Ascending aorta (tissue), 2 donors: ENCODE measurements at regions not wholly inside any gene's neighbourhood (a gene's known extent, or its start where the extent isn't known, plus 50 kb on each side); places are given as distances from the start of the nearest gene placed in this dataset.

Source experiments
- DNase-seq, 2 donors: peaks; one replicate each; pipeline ENCODE4 v3.0.0-alpha.2; 2019; ENCODE audit warnings: low spot score in 2 of 2
- H3K27ac ChIP-seq, 2 donors: fragments of 200-600 bp; sonication (generic); one replicate each; pipeline ENCODE4 v1.5.1; 2016 to 2017; ENCODE audit warnings: mild to moderate bottlenecking in 1 of 2
- H3K27me3 ChIP-seq: fragments of 200-600 bp; sonication (generic); one replicate; pipeline ENCODE4 v1.5.1; 2017
- H3K36me3 ChIP-seq, 2 donors: fragments of 200-600 bp; sonication (generic); one replicate each; pipeline ENCODE4 v1.5.1; 2016
- H3K4me1 ChIP-seq, 2 donors: fragments of 200-600 bp; sonication (generic); one replicate each; pipeline ENCODE4 v1.5.1; 2016 to 2017; ENCODE audit warnings: mild to moderate bottlenecking in 1 of 2
- H3K4me3 ChIP-seq, 2 donors: fragments of 200-600 bp; sonication (generic); one replicate each; pipeline ENCODE4 v1.5.1; 2016 to 2017; ENCODE audit warnings: mild to moderate bottlenecking in 1 of 2
- H3K9me3 ChIP-seq, 2 donors: fragments of 200-600 bp; sonication (generic); one replicate each; pipeline ENCODE4 v1.5.1; 2016
- CTCF ChIP-seq, 3 experiments: fragments of 200-600 bp in 2 of 3; fragments of 450-650 bp in 1 of 3; sonication (generic) in 2 of 3; IDR thresholded peaks; one replicate each; pipeline ENCODE4 v1.5.1; 2016 to 2019; ENCODE audit warnings: antibody characterized with exemption in 3 of 3, mild to moderate bottlenecking in 1 of 3, moderate library complexity in 1 of 3
- intact Hi-C: fragments of 100-400 bp; cut with DNase I; formaldehyde crosslinking; loops from one replicate; pipeline ENCODE4 v1.15.1; 2023

DNA sequence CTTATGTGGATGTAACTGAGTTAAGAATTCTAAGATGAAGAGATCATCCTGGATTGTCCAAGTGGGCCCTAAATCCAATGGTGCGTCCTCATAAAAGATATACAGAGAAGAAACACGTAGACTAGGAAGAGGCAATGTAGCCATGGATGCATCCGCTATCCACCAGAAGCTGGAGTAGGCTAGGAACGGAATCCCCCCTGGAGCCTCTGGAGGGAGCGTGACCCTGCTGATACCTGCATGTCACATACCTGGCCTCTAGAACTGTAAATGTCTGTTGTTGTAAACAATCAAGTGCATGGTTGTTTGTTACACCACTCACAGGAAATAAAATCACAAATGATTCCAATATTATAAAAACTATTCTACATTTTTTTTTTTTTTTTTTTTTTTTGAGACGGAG, 254.5 kb upstream of the RORA start:
- no peak for DNase-seq
- H3K4me1 ChIP-seq, result no peaks in the 10 kb centered on the region
- no peak overlapping the region for H3K27ac ChIP-seq
- no peak overlapping the region for H3K4me3 ChIP-seq
- no peak for TF ChIP-seq CTCF (IDR thresholded peaks at IDR 0.05)
- no peaks in the 10 kb centered on the region for H3K36me3 ChIP-seq
- no peaks in the 10 kb centered on the region for H3K27me3 ChIP-seq
- no peaks in the 10 kb centered on the region for H3K9me3 ChIP-seq
- intact Hi-C loops, result no loop called here

- no peak overlapping the region for H3K27ac ChIP-seq
- no peaks in the 10 kb centered on the region for H3K4me1 ChIP-seq
- H3K27me3 ChIP-seq, result no peaks in the 10 kb centered on the region
- no peaks in the 10 kb centered on the region for H3K9me3 ChIP-seq
- H3K36me3 ChIP-seq, result no peaks in the 10 kb centered on the region
- no peak overlapping the region for H3K4me3 ChIP-seq
- TF ChIP-seq CTCF (IDR thresholded peaks at IDR 0.05), result no peak
- intact Hi-C loops, result no loop called here
- no peak for DNase-seq
These were observed 252.8 kb upstream of the RORA start for GRCh38 chr15:61481886-61482285.

- no peak overlapping the region for H3K4me3 ChIP-seq
- no peak overlapping the region for H3K27ac ChIP-seq
- no peaks in the 10 kb centered on the region for H3K9me3 ChIP-seq
- DNase-seq, result no peak
- H3K4me1 ChIP-seq, result no peaks in the 10 kb centered on the region
- no peak for TF ChIP-seq CTCF (IDR thresholded peaks at IDR 0.05)
- intact Hi-C loops, result no loop called here
- no peaks in the 10 kb centered on the region for H3K27me3 ChIP-seq
- H3K36me3 ChIP-seq, result no peaks in the 10 kb centered on the region
These were observed 251.8 kb upstream of the RORA start for GRCh38 chr15:61480863-61481262.

DNA sequence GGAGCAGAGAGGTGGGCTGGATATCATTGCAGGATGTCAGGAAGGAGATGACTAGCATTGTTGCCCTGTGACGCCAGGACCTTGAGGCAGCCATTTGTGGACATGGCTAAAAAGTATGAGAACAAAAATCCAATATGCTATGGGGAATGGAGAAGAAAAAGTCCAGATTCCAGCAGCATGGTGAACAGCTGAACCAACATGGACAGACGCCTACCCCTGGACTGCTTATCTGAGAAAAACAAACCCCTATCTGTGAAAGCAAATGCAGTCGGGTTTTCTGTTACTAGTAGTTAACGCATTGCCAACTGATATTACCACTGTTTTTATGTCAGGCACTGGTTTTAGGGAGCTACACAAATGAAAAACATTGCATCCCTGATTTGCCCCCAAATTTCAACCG, 251.2 kb upstream of the RORA start:
- Histone ChIP-seq H3K9me3 (no peaks in the 10 kb centered on the region), H3K4me1 (no peaks in the 10 kb centered on the region), H3K27ac (no peak overlapping the region), H3K4me3 (no peak overlapping the region), H3K36me3 (no peaks in the 10 kb centered on the region), H3K27me3 (no peaks in the 10 kb centered on the region)
- no peak for TF ChIP-seq CTCF (IDR thresholded peaks at IDR 0.05)
- DNase-seq, result no peak
- intact Hi-C loops, result no loop called here

DNA sequence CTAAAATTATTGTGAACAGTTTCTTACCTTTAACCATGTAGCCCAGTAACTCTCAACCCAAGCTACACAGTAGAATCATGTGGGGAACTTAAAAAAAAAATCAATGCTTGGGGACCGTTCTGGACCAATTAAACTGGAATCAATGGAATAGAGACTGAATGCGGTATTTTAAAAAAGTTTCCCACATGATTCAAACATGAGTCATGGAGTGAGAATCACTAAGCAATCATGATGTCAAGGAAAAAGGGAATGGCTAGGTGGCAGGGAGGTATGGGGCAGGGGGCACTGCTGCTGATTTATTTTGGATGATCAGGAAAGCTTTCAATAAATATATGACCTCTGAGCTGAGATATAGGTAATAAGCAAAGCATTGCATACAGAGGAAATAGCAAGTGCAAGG, 250.5 kb upstream of the RORA start:
- Histone ChIP-seq H3K4me1 (no peaks in the 10 kb centered on the region), H3K27me3 (no peaks in the 10 kb centered on the region), H3K36me3 (no peaks in the 10 kb centered on the region), H3K9me3 (no peaks in the 10 kb centered on the region), H3K4me3 (no peak overlapping the region), H3K27ac (no peak overlapping the region)
- TF ChIP-seq CTCF (IDR thresholded peaks at IDR 0.05), result no peak
- no peak for DNase-seq
- intact Hi-C loops, result no loop called here

DNA sequence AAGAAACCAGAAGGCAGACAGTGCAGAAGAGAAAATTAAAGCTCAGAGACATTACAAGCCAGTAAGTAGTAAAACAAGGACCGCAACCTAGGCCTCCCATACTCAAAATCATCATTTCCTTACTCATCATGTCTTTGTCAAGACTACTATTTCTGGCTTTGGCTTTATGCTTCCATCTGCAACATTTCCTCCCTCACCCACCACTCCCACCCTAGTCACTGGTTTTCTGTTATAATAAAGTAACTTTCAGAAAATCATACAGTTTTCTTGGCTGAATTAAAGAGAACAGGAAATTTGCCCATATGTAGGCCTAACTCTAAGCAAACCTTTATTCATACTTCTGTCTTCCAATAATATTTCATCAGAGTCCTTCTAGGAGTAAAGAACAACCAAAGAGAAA, 247.6 kb upstream of the RORA start:
- Histone ChIP-seq H3K4me1 (no peaks in the 10 kb centered on the region), H3K27ac (no peak overlapping the region), H3K4me3 (no peak overlapping the region), H3K36me3 (no peaks in the 10 kb centered on the region), H3K27me3 (no peaks in the 10 kb centered on the region), H3K9me3 (no peaks in the 10 kb centered on the region)
- no peak for TF ChIP-seq CTCF (IDR thresholded peaks at IDR 0.05)
- no peak for DNase-seq
- intact Hi-C loops, result no loop called here
